ENCODE measurements at regions not wholly inside any gene's neighbourhood (a gene's known extent, or its start where the extent isn't known, plus 50 kb on each side); places are given as distances from the start of the nearest gene placed in this dataset.

DNA sequence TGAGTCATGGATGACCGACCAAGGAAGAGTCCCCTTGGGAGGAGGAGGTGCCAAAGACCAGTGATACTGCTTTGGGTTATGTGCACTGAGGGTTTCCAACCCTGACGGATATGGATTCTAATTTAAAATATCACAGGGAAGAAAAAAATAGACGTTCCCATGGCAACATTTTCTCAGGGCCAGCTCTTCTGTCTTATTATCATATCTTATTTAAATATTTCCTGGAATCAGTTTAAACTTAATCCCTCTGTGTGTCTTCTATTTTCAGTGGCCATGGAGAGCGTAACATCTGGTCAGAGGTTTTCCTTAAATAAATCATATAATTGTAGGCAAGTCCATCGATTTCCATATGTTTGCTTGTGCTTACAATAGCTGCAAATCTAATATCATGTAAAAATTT lies 205.4 kb upstream of the FMN2 start:
- TF ChIP-seq, protein P1, sequence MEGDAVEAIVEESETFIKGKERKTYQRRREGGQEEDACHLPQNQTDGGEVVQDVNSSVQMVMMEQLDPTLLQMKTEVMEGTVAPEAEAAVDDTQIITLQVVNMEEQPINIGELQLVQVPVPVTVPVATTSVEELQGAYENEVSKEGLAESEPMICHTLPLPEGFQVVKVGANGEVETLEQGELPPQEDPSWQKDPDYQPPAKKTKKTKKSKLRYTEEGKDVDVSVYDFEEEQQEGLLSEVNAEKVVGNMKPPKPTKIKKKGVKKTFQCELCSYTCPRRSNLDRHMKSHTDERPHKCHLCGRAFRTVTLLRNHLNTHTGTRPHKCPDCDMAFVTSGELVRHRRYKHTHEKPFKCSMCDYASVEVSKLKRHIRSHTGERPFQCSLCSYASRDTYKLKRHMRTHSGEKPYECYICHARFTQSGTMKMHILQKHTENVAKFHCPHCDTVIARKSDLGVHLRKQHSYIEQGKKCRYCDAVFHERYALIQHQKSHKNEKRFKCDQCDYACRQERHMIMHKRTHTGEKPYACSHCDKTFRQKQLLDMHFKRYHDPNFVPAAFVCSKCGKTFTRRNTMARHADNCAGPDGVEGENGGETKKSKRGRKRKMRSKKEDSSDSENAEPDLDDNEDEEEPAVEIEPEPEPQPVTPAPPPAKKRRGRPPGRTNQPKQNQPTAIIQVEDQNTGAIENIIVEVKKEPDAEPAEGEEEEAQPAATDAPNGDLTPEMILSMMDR (IDR thresholded peaks at IDR 0.05; ENCODE audit: low read depth, low read length), result no peak
- TF ChIP-seq EZH2phosphoT487 (IDR thresholded peaks at IDR 0.05; ENCODE audit: low read depth), result no peak
